ENCODE measurements at regions not wholly inside any gene's neighbourhood (a gene's known extent, or its start where the extent isn't known, plus 50 kb on each side); places are given as distances from the start of the nearest gene placed in this dataset.

GRCh38 chr7:54072710-54073109, 469.5 kb upstream of the VSTM2A start:
- TF ChIP-seq SMC3 (IDR thresholded peaks at IDR 0.05) = no peak
- TF ChIP-seq, protein P1, sequence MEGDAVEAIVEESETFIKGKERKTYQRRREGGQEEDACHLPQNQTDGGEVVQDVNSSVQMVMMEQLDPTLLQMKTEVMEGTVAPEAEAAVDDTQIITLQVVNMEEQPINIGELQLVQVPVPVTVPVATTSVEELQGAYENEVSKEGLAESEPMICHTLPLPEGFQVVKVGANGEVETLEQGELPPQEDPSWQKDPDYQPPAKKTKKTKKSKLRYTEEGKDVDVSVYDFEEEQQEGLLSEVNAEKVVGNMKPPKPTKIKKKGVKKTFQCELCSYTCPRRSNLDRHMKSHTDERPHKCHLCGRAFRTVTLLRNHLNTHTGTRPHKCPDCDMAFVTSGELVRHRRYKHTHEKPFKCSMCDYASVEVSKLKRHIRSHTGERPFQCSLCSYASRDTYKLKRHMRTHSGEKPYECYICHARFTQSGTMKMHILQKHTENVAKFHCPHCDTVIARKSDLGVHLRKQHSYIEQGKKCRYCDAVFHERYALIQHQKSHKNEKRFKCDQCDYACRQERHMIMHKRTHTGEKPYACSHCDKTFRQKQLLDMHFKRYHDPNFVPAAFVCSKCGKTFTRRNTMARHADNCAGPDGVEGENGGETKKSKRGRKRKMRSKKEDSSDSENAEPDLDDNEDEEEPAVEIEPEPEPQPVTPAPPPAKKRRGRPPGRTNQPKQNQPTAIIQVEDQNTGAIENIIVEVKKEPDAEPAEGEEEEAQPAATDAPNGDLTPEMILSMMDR (IDR thresholded peaks at IDR 0.05) = no peak
- no peak for TF ChIP-seq TP53 (CRISPR knock-in tag; IDR thresholded peaks at IDR 0.05)
